ENCODE measurements at regions not wholly inside any gene's neighbourhood (a gene's known extent, or its start where the extent isn't known, plus 50 kb on each side); places are given as distances from the start of the nearest gene placed in this dataset.

GRCh38 chrX:63488546-63489373 lies 137.6 kb upstream of the SPIN4 start:
- TF ChIP-seq CTCF (IDR thresholded peaks at IDR 0.05; ENCODE audit: borderline replicate concordance, extremely low read depth, low read length, poor library complexity, severe bottlenecking) (no peak), EZH2 (IDR thresholded peaks at IDR 0.05; ENCODE audit: borderline replicate concordance, low read depth, low read length, severe bottlenecking) (no peak)

All from DND-41 (cell line).